Fibroblast of mammary gland (primary cell): ENCODE measurements at regions not wholly inside any gene's neighbourhood (a gene's known extent, or its start where the extent isn't known, plus 50 kb on each side); places are given as distances from the start of the nearest gene placed in this dataset.

Source experiments
- DNase-seq: peaks from one replicate; pipeline ENCODE4 v3.0.0-alpha.2; 2010; ENCODE audit warnings: low read depth
- H3K4me3 ChIP-seq: 2 replicates; pipeline ENCODE4 v1.5.1; 2011; ENCODE audit warnings: low read depth, mild to moderate bottlenecking, low read length, moderate library complexity; ENCODE audit not compliant: control insufficient read depth
- TF ChIP-seq, protein P1 (sequence below): conservative IDR thresholded peaks from 2 replicates; pipeline ENCODE4 v1.5.1; 2011; ENCODE audit warnings: low read depth, low read length, inconsistent platforms; ENCODE audit not compliant: control insufficient read depth, insufficient read depth

DNA sequence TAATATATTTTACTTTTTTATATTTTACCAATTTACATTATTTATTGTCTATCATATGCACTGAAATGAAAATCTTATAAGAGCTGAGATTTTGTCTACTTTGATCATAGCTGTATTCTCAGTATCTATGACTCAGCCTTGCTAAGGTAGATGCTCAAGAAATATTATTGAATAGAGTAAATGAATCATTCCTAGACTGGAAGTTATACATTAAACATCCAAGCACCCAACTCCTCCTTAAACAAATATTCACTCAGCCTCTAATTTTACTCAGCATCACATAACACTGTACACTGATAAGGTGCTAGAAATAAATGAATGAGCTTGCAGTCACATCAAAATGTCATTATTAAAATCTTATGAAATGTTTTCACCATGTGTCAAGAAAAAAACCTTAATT lies 1424.9 kb downstream of the LRFN5 start:
- TF ChIP-seq, protein P1, sequence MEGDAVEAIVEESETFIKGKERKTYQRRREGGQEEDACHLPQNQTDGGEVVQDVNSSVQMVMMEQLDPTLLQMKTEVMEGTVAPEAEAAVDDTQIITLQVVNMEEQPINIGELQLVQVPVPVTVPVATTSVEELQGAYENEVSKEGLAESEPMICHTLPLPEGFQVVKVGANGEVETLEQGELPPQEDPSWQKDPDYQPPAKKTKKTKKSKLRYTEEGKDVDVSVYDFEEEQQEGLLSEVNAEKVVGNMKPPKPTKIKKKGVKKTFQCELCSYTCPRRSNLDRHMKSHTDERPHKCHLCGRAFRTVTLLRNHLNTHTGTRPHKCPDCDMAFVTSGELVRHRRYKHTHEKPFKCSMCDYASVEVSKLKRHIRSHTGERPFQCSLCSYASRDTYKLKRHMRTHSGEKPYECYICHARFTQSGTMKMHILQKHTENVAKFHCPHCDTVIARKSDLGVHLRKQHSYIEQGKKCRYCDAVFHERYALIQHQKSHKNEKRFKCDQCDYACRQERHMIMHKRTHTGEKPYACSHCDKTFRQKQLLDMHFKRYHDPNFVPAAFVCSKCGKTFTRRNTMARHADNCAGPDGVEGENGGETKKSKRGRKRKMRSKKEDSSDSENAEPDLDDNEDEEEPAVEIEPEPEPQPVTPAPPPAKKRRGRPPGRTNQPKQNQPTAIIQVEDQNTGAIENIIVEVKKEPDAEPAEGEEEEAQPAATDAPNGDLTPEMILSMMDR: no peak

DNA sequence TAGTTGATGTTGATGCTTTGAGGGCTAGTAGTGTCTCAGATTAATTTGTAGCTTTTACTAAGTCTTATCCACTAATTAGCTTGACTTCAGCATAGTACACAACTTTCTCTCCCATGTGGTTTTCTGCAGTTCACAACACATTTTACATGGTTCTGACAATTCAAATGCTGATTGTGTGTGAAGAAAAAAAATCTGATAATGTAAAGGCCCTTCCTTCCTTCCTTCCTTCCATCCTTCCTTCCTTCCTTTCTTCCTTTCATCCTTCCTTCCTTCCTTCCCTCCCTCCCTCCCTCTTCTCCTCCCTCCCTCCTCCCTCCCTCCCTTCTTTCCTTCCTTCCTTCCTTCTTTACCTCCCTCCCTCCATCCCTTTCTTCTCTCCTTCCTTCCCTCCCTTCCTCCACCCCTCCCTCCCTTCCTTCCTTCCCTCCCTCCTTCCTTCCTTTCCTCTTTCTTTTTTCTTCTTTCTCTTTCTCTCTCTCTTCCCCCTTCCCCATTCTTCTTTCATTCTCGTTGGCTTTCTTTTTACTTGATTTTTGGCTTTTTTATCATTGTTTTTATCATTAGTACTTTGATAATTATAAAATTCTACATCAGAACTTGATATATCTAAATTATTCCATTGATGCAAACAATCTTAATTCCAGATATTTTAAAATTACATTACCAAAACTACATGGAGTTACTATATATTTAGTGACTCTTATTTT lies 1415.6 kb downstream of the LRFN5 start:
- no peak overlapping the region for H3K4me3 ChIP-seq
- TF ChIP-seq, protein P1: no peak
- DNase-seq: no peak

More for the DNA sequence above, 1424.9 kb downstream of the LRFN5 start:
- no peak for DNase-seq
- no peak overlapping the region for H3K4me3 ChIP-seq

DNA sequence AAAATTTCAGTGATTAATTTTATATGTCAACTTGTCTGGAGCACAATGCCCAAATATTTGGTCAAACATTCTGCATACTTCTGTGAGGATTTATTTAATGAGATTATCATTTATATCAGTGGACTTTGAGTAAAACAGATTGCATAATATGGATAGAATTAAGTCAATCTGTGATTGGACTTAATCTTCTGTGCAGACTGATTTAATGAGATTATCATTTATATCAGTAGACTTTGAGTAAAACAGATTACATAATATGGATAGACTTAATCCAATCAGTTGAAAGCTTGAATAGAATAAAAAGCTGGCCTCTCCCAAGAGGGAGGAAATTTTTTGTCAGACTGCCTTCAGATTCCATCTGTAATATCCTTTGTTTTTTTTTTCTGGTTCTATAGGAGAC lies 1413.2 kb downstream of the LRFN5 start:
- H3K4me3 ChIP-seq: no peak overlapping the region
- no peak for DNase-seq
- TF ChIP-seq, protein P1: no peak

DNA sequence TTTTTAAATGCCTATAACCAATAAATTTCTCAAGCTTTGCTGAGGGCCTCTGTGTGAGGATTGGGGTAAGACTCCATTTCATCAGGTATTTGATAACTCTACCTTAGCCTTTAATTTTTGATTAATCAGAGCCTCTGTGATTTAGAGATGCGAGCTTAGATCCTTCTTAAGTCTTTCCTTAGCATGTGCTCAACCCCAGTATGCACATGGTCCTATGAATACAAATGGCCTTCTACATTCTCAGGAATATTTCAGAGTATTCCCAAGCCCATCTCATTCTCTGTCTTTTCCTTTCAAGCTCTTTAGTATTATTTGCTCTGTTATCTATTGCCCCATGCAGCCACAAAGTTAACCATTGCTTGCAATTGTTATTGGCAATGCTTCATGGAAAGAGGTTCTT lies 1407.7 kb downstream of the LRFN5 start:
- H3K4me3 ChIP-seq: no peak overlapping the region
- TF ChIP-seq, protein P1: no peak
- DNase-seq: no peak

DNA sequence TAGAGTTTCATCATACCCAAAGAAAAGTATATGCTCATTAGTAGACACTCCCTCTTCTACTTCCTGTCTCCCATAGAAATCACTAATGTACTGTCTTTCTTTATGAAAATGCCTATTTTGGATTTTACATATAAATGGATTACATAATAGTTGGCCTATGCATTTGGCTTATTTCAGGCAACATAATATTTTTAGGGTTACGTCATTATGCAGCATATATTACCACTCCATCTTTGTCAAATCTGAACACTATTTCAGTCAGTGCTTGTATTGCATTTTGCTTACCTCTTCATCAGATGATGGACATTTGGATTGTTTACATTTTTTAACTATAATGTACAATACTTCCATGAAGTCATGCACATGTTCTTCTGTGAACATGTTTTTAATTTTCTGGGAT lies 1406.1 kb downstream of the LRFN5 start:
- TF ChIP-seq, protein P1: no peak
- DNase-seq: no peak
- no peak overlapping the region for H3K4me3 ChIP-seq

DNA sequence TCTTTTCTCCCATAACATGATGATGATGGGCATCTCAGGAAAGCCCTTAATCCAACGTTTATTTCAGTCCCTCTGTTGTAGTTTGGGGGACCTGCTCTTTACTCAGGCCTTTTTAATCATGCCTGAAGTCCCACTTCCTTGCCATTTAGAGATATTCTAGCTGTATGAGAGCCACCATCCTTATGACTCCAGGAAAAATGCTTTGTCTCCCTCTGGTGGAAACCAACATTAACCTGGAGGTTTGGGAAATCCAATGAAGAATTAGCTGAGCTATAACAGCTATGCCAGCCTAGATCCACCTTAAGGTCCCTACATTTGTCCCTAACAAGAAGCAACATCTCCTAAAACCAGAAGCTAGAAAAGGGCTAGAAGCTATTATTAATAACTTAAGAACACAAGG lies 1399.1 kb downstream of the LRFN5 start:
- H3K4me3 ChIP-seq: no peak overlapping the region
- TF ChIP-seq, protein P1: peak; percentile 15
- peak; percentile 23 for DNase-seq

DNA sequence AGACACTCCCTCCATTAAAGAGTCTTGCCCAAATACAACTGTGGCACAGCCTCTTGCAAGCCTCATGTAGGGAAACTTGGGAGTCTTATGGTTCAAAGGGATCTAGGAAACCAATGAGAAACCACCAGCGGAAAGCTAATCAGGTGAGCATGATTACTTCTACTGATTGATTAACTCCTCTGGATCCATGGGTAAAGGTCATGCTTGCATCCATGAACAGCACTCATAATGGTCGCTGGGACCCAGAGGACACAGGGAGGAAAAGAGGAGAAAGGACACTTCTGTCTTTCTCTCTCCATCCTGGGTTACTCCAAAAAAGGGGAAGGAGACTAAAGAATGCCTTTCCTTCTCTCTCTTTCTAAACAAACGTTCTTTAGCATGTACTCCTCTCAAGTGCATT lies 1397.2 kb downstream of the LRFN5 start:
- TF ChIP-seq, protein P1: no peak
- DNase-seq: peak; percentile 26
- H3K4me3 ChIP-seq: no peak overlapping the region
